ENCODE measurements at regions not wholly inside any gene's neighbourhood (a gene's known extent, or its start where the extent isn't known, plus 50 kb on each side); places are given as distances from the start of the nearest gene placed in this dataset.

GRCh38 chr4:18248611-18249010 is 227.1 kb upstream of the LCORL start:
- DNase-seq (ENCODE audit: low spot score), result no peak

DNA sequence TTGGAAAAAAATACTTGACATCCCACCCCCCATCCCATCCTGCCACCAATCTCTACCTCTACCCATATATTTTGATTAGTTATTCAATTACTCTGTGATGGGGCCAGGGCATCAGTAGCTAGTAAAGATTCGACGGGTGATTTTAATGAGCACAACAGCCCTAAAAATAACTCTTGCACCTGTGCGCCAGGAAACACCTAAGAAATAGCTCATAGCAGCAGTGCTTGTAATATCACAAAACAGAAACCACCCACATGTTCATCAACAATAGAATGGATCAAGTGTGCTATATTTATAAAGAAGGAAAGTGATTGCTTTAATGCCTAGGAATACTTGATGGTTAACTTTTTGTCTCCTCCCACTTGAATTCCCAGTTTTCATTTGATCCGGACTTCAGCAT is 225.6 kb upstream of the LCORL start:
- DNase-seq (ENCODE audit: low spot score), result no peak

DNA sequence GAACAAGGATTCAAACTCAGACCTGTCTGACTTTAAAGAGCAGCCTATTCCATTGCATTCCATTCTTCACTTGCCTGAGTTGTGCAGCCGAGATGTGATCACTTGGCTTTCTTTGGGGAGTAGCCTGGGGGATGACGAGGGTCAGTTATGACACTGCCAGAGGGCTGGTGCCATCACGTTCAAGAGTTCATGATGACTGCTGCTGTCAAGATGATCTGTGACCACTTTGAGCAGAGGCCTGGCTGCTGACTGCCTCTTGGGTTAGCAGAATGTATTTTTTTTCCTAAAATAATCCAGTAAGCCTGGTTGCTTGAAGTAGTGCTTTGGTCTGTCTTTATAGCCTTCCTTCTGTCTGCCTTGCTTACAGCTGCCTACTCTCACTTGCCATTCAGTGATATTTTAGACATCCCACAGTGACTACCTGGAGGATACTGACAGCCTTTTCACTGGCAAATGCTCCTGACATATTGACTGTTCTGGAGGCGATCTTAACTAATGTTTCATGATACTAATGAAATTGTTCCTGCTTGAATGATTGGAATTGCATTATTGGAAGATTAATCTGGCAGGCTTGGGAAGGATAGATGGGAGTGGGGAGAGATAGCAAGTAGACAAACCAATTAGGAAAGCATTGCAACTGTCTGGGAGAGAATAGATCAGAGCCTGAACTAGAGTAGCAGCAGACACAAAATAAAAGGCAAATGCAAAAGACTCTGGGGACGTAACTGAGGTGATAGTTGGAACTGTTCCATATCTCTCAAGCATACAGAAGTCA is 221.6 kb upstream of the LCORL start:
- no peak for DNase-seq (ENCODE audit: low spot score)

DNA sequence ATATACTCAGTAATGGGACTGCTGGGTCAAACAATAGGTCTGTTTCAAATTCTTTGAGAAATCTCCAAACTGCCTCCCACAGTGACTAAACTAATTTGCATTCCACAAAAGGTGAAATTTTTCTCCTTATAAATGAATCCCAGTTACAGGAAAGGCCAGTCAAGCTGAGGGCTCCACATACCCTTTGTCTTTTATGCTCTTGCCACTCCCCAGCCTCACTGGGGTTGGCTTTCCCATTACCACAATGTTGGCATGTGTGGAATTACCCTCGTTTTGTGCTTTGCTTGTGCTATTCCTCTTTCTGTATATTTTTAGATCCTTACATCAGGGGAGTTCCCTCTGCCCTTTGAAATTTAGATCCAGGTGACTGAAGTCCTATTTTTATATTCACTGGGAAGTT is 220.2 kb upstream of the LCORL start:
- DNase-seq (ENCODE audit: low spot score), result no peak

- DNase-seq (ENCODE audit: low spot score), result no peak
Measured at GRCh38 chr4:18234108-18234507, 212.6 kb upstream of the LCORL start.

GRCh38 chr4:18231726-18232125 is 210.2 kb upstream of the LCORL start:
- DNase-seq (ENCODE audit: low spot score), result no peak

DNA sequence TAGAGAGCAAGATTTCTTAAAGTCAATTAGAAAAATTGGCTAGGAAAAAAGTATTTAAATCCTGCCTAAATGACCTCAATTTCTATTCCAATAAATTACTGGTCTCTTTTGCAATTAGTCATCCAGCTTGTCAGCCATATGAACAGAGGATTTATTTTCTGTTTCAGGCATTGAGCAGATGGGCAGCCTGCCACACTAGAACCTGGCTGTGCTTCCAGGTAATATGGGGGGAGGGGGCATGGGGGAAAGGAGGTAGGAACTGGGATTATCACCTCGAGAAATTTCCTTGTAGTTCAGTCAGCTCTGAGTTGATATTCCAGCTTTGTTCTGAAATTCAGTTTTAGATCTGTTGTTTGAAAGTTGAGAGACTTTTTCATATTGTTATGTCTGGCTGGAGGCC is 206.3 kb upstream of the LCORL start:
- DNase-seq (ENCODE audit: low spot score), result no peak

DNA sequence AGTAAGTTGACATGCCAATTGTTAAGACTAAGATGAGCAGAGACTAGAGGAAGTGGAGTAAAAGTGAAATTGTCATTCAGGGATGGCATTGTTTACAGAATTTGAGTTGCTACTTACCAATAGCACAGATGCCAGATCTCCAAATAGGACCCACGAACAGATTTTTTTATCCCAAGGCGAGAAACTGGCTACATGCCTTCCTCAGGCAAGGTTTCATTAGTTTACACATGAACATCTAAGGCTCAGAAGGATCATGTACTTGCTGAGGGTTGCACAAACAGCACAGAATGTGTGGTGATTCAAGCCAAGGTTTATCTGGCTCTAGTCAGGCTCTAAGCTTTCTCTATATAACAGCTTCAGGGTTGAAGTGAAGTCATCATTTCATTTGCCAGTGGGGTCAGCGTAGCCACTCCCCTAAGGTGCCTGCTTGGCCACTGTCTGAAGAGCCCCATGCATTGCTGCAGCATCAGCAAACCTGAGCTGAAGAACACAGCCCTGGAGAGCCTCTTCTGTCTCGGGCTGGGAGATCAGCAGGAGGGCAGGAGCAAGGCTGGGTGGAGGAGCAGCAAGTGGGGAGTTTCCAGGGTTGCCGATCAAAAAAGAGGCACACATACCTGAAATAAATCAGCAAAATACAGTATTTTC is 193.0 kb upstream of the LCORL start:
- DNase-seq (ENCODE audit: low spot score), result no peak

GRCh38 chr4:18213576-18214198 is 192.1 kb upstream of the LCORL start:
- no peak for DNase-seq (ENCODE audit: low spot score)

DNA sequence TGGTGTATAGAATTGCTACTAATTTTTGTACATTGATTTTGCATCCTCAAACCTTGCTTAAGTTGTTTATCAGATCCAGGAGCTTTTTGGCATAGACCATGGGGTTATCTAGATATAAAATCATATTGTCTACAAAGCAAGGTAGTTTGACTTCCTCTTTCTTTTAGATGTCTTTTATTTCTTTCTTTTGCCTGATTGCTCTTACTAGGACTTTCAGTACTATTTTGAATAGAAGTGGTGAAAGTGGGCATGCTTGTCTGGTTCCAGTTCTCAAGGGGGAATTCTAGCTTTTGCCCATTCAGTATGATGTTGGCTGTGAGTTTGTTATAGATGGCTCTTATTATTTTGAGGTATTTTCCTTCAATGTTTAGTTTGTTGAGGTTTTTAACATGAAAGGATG is 187.9 kb upstream of the LCORL start:
- no peak for DNase-seq (ENCODE audit: low spot score)

DNA sequence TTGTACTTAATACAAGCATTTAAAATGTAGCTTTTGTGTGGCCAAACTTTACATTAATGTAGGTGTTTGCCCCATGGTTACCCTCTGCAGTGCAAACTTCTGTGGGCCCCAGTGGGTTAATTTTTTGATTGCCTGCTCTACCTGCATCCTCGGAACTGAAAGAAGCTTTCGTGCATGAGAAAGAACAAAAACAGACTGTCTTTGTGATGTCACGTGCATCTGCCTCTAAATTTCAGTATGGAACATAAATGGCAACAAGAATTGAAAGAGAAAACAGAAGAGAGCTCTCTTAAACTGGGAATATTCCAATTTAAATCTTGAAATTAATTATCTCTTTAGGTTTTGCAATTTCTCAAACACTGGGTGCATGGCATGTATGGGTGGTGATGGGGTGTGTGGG is 182.4 kb upstream of the LCORL start:
- no peak for DNase-seq (ENCODE audit: low spot score)

DNA sequence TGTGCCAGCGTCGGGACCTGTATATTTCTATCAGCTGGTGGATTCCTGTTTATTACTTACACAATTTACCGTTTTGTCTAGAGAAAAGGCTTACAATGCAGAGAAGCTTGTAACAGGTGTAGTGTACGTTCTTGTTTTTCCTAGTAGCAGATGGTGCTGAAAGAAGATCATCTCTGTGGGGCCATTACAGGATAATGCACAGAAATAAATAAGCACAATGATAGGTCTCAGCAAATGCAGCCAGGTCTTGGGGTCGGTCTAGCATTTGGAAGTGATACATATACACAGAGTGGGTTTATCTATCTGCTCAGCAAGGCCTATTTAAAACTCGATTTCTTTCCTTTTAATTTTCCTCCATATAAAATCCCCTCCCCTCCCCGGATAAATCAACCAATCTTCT is 180.9 kb upstream of the LCORL start:
- no peak for DNase-seq (ENCODE audit: low spot score)

DNA sequence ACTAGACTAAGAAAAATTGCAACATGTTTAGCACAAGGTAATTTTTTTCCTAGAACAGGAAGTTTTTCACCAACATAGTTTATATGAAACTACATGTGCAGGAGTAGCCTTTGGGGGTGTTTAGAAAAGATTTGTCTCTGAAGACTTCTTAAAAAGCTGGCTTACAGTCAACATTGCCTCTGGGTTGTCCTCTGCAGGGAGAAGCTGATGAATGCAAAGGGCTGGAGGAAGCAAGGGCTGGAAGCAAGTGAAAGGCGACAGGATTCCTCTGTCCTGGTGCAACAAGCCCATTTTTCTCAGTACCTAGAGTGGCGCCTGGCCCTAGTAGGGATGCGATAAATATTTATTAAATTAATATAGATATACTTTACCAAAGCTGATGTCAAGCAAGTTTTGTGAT is 180.3 kb upstream of the LCORL start:
- no peak for DNase-seq (ENCODE audit: low spot score)

DNA sequence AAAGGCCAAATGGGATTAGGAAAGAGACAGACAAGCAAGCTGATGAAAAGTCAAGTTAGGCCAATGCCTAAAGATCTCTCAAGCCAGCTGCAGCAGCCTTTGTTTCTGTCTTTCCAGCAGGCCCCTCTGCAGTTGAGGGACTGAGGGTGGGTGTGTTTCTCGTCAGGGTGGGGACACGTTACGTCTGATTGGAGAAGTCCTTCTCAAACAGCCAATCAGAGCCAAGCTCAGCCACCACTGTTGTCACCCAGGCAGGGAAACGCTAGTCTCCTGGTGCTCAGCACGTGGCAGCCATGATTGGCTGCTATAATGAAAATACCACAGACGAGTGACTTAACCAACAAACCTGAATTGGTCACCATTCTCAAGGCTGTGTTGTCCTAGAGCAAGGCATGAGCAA is 177.1 kb upstream of the LCORL start:
- no peak for DNase-seq (ENCODE audit: low spot score)

GRCh38 chr4:18197467-18197866 is 175.9 kb upstream of the LCORL start:
- no peak for DNase-seq (ENCODE audit: low spot score)

GRCh38 chr4:18194278-18194677 is 172.7 kb upstream of the LCORL start:
- no peak for DNase-seq (ENCODE audit: low spot score)

GRCh38 chr4:18192901-18193300 is 171.3 kb upstream of the LCORL start:
- DNase-seq (ENCODE audit: low spot score), result no peak

GRCh38 chr4:18185491-18185890 is 163.9 kb upstream of the LCORL start:
- no peak for DNase-seq (ENCODE audit: low spot score)

GRCh38 chr4:18180892-18181291 is 159.3 kb upstream of the LCORL start:
- DNase-seq (ENCODE audit: low spot score), result peak; percentile 37

- DNase-seq (ENCODE audit: low spot score), result no peak
Measured at GRCh38 chr4:18180122-18180521, 158.6 kb upstream of the LCORL start.

DNA sequence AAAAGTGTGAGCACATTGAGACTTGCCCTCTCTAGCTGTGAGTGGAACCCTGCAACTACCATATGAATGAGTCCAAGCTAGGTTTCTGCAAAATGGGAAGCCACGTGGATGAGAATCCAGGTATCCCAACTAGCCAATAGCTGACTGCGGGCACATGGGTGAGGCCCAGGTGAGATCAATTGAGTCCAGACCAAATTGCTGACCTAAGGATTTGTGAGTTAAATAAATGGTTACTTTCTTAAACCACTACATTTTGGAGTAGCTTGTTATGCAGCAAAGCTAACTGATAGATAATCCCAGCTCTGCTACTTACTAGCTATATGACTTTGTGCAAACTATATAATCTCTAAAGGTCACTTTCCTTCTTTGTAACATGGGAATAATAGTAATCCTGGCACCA is 150.3 kb upstream of the LCORL start:
- no peak for DNase-seq (ENCODE audit: low spot score)

- DNase-seq (ENCODE audit: low spot score), result no peak
Measured at GRCh38 chr4:18167831-18168230, 146.3 kb upstream of the LCORL start.

GRCh38 chr4:18166925-18167324 is 145.4 kb upstream of the LCORL start:
- no peak for DNase-seq (ENCODE audit: low spot score)

GRCh38 chr4:18162453-18162852 is 140.9 kb upstream of the LCORL start:
- no peak for DNase-seq (ENCODE audit: low spot score)
